ENCODE measurements at regions not wholly inside any gene's neighbourhood (a gene's known extent, or its start where the extent isn't known, plus 50 kb on each side); places are given as distances from the start of the nearest gene placed in this dataset.
"Not testable (repeated sequence)": the region's sequence is repeated elsewhere in the genome, so short reads cannot be mapped to it uniquely, and the experiment has no call there.

GRCh38 chr4:120005527-120005926 lies 61.1 kb downstream of the MAD2L1 start:
- DNase-seq = no peak

GRCh38 chr4:120005076-120005475 lies 61.6 kb downstream of the MAD2L1 start:
- DNase-seq = no peak

GRCh38 chr4:120004054-120004453 lies 62.6 kb downstream of the MAD2L1 start:
- DNase-seq = no peak

GRCh38 chr4:120003193-120003592 lies 63.5 kb downstream of the MAD2L1 start:
- no peak for DNase-seq

- DNase-seq = no peak
Measured at GRCh38 chr4:120001850-120002249, 64.8 kb downstream of the MAD2L1 start.

GRCh38 chr4:120000591-120001296 lies 65.9 kb downstream of the MAD2L1 start:
- no peak for DNase-seq

GRCh38 chr4:119996024-119996423 lies 70.6 kb downstream of the MAD2L1 start:
- DNase-seq = not testable (repeated sequence)

- peak; percentile 94 for DNase-seq
Measured at GRCh38 chr4:119984996-119985395, 81.7 kb downstream of the MAD2L1 start.

- DNase-seq = no peak
Measured at GRCh38 chr4:119982756-119983155, 83.9 kb downstream of the MAD2L1 start.

GRCh38 chr4:119980456-119980855 lies 86.2 kb downstream of the MAD2L1 start:
- DNase-seq = no peak

GRCh38 chr4:119977076-119977940 lies 89.3 kb downstream of the MAD2L1 start:
- peak; percentile 18 for DNase-seq

- peak; percentile 51 for DNase-seq
Measured at GRCh38 chr4:119971431-119972084, 95.1 kb downstream of the MAD2L1 start.

GRCh38 chr4:119962631-119963030 lies 104.0 kb downstream of the MAD2L1 start:
- DNase-seq = no peak

GRCh38 chr4:119958983-119959382 lies 107.7 kb downstream of the MAD2L1 start:
- DNase-seq = no peak

GRCh38 chr4:119955256-119955655 lies 111.4 kb downstream of the MAD2L1 start:
- no peak for DNase-seq

- not testable (repeated sequence) for DNase-seq
Measured at GRCh38 chr4:119954487-119954886, 112.2 kb downstream of the MAD2L1 start.

- DNase-seq = no peak
Measured at GRCh38 chr4:119946359-119946758, 120.3 kb downstream of the MAD2L1 start.

GRCh38 chr4:119942806-119943205 lies 123.8 kb downstream of the MAD2L1 start:
- no peak for DNase-seq

- DNase-seq = no peak
Measured at GRCh38 chr4:119940557-119940956, 126.1 kb downstream of the MAD2L1 start.

GRCh38 chr4:119939071-119939995 lies 127.3 kb downstream of the MAD2L1 start:
- DNase-seq = no peak

GRCh38 chr4:119937746-119938145 lies 128.9 kb downstream of the MAD2L1 start:
- no peak for DNase-seq

- DNase-seq = no peak
Measured at GRCh38 chr4:119933606-119934005, 133.0 kb downstream of the MAD2L1 start.
